DOHH2 (cell line): ENCODE measurements at regions not wholly inside any gene's neighbourhood (a gene's known extent, or its start where the extent isn't known, plus 50 kb on each side); places are given as distances from the start of the nearest gene placed in this dataset.

Experiments
- H3F3A ChIP-seq: fragments of 200-600 bp; sonication (generic), shearing (Covaris generic); 2 replicates; pipeline ENCODE4 v1.6.0; 2016; ENCODE audit warnings: antibody characterized with exemption, mild to moderate bottlenecking; ENCODE audit not compliant: control insufficient read depth, insufficient read depth
- H3K27ac ChIP-seq: fragments of 200-600 bp; sonication (generic); 2 replicates; pipeline ENCODE4 v1.5.1; 2014; ENCODE audit warnings: low read depth, mild to moderate bottlenecking, low read length, moderate library complexity
- H3K27me3 ChIP-seq: fragments of 200-600 bp; sonication (generic); 2 replicates; pipeline ENCODE4 v1.6.1; 2014; ENCODE audit warnings: mild to moderate bottlenecking, low read length, mixed read lengths; ENCODE audit not compliant: control insufficient read depth
- H3K36me3 ChIP-seq: fragments of 200-600 bp; sonication (generic); 2 replicates; pipeline ENCODE4 v1.6.1; 2014; ENCODE audit warnings: mild to moderate bottlenecking, low read length, moderate library complexity, mixed read lengths; ENCODE audit not compliant: control insufficient read depth
- H3K4me1 ChIP-seq: fragments of 200-600 bp; sonication (generic); 2 replicates; pipeline ENCODE4 v1.6.1; 2014; ENCODE audit warnings: mild to moderate bottlenecking, low read length, mixed read lengths; ENCODE audit not compliant: control insufficient read depth
- H3K4me2 ChIP-seq: fragments of 200-600 bp; sonication (generic); 2 replicates; pipeline ENCODE4 v1.6.0; 2014; ENCODE audit warnings: mild to moderate bottlenecking, low read length, moderate library complexity
- H3K4me3 ChIP-seq: fragments of 200-600 bp; sonication (generic); 2 replicates; pipeline ENCODE4 v1.5.1; 2014; ENCODE audit warnings: mild to moderate bottlenecking, low read length, mixed read lengths
- H3K79me2 ChIP-seq: fragments of 200-600 bp; sonication (generic); 2 replicates; pipeline ENCODE4 v1.6.1; 2014; ENCODE audit warnings: mild to moderate bottlenecking, low read length, mixed read lengths; ENCODE audit not compliant: control insufficient read depth
- H3K9me2 ChIP-seq: fragments of 200-600 bp; sonication (generic); replicated peaks from 2 replicates; pipeline ENCODE4 v1.6.1; 2014; ENCODE audit warnings: mild to moderate bottlenecking, low read length, mixed read lengths; ENCODE audit not compliant: control insufficient read depth
- H3K9me3 ChIP-seq: fragments of 200-600 bp; sonication (generic); 2 replicates; pipeline ENCODE4 v1.6.1; 2014; ENCODE audit warnings: antibody characterized with exemption, low read length, mixed read lengths; ENCODE audit not compliant: control insufficient read depth, insufficient read depth
- H4K20me1 ChIP-seq: fragments of 200-600 bp; sonication (generic); 2 replicates; pipeline ENCODE4 v1.6.0; 2014; ENCODE audit warnings: low read depth, mild to moderate bottlenecking, antibody characterized with exemption, low read length, moderate library complexity; ENCODE audit not compliant: control insufficient read depth, insufficient read depth
- CTCF ChIP-seq: fragments of 200-600 bp; sonication (generic); IDR thresholded peaks from one replicate; pipeline ENCODE4 v1.5.1; 2014; ENCODE audit warnings: antibody characterized with exemption, mild to moderate bottlenecking, low read depth, low read length; ENCODE audit not compliant: poor library complexity, severe bottlenecking
- EZH2phosphoT487 ChIP-seq: fragments of 200-600 bp; sonication (generic); IDR thresholded peaks from 2 replicates; pipeline ENCODE4 v1.6.1; 2017; ENCODE audit warnings: borderline replicate concordance, mild to moderate bottlenecking, antibody characterized with exemption, low read length, moderate library complexity, mixed read lengths

- TF ChIP-seq EZH2phosphoT487 (no peak), CTCF (no peak)
- no peak overlapping the region for H3K27ac ChIP-seq
These were observed 515.6 kb downstream of the INHBA start for GRCh38 chr7:41187322-41187721.

GRCh38 chr7:41185851-41186250, 517.0 kb downstream of the INHBA start:
- no peak overlapping the region for H3K4me2 ChIP-seq
- H3K4me3 ChIP-seq = no peak overlapping the region
- H3F3A ChIP-seq = no peaks in the 10 kb centered on the region
- TF ChIP-seq EZH2phosphoT487 (no peak), CTCF (no peak)
- no peak overlapping the region for H3K27ac ChIP-seq
- H3K4me1 ChIP-seq = no peaks in the 10 kb centered on the region
- H3K27me3 ChIP-seq = no peaks in the 10 kb centered on the region
- no peaks in the 10 kb centered on the region for H3K9me2 ChIP-seq
- H3K9me3 ChIP-seq = no peaks in the 10 kb centered on the region
- no peaks in the 10 kb centered on the region for H4K20me1 ChIP-seq
- H3K79me2 ChIP-seq = no peaks in the 10 kb centered on the region
- H3K36me3 ChIP-seq = no peaks in the 10 kb centered on the region

More at GRCh38 chr7:41187322-41187721, 515.6 kb downstream of the INHBA start:
- H3K4me3 ChIP-seq = no peak overlapping the region
- no peaks in the 10 kb centered on the region for H3K9me2 ChIP-seq
- H3K79me2 ChIP-seq = no peaks in the 10 kb centered on the region
- no peaks in the 10 kb centered on the region for H3K27me3 ChIP-seq
- no peaks in the 10 kb centered on the region for H3K9me3 ChIP-seq
- H4K20me1 ChIP-seq = no peaks in the 10 kb centered on the region
- H3K4me1 ChIP-seq = no peaks in the 10 kb centered on the region
- no peaks in the 10 kb centered on the region for H3F3A ChIP-seq
- no peaks in the 10 kb centered on the region for H3K36me3 ChIP-seq
- H3K4me2 ChIP-seq = no peak overlapping the region

GRCh38 chr7:41183741-41184140, 519.1 kb downstream of the INHBA start:
- TF ChIP-seq CTCF (no peak), EZH2phosphoT487 (no peak)
- Histone ChIP-seq H3K9me3 (no peaks in the 10 kb centered on the region), H4K20me1 (no peaks in the 10 kb centered on the region), H3K9me2 (no peaks in the 10 kb centered on the region), H3K4me2 (no peak overlapping the region), H3K4me3 (no peak overlapping the region), H3F3A (no peaks in the 10 kb centered on the region), H3K27ac (no peak overlapping the region), H3K27me3 (no peaks in the 10 kb centered on the region), H3K36me3 (no peaks in the 10 kb centered on the region), H3K79me2 (no peaks in the 10 kb centered on the region), H3K4me1 (no peaks in the 10 kb centered on the region)

GRCh38 chr7:41182782-41183181, 520.1 kb downstream of the INHBA start:
- Histone ChIP-seq H3F3A (no peaks in the 10 kb centered on the region), H3K27ac (no peak overlapping the region), H3K79me2 (no peaks in the 10 kb centered on the region), H3K36me3 (no peaks in the 10 kb centered on the region), H3K4me3 (no peak overlapping the region), H3K9me2 (no peaks in the 10 kb centered on the region), H4K20me1 (no peaks in the 10 kb centered on the region), H3K27me3 (no peaks in the 10 kb centered on the region), H3K4me2 (no peak overlapping the region), H3K9me3 (no peaks in the 10 kb centered on the region), H3K4me1 (no peaks in the 10 kb centered on the region)
- TF ChIP-seq CTCF (no peak), EZH2phosphoT487 (no peak)
